CMK (cell line): ENCODE measurements at regions not wholly inside any gene's neighbourhood (a gene's known extent, or its start where the extent isn't known, plus 50 kb on each side); places are given as distances from the start of the nearest gene placed in this dataset.

Experiments
- DNase-seq: peaks from one replicate; pipeline ENCODE4 v3.0.0-alpha.2; 2010; ENCODE audit warnings: low read depth

DNA sequence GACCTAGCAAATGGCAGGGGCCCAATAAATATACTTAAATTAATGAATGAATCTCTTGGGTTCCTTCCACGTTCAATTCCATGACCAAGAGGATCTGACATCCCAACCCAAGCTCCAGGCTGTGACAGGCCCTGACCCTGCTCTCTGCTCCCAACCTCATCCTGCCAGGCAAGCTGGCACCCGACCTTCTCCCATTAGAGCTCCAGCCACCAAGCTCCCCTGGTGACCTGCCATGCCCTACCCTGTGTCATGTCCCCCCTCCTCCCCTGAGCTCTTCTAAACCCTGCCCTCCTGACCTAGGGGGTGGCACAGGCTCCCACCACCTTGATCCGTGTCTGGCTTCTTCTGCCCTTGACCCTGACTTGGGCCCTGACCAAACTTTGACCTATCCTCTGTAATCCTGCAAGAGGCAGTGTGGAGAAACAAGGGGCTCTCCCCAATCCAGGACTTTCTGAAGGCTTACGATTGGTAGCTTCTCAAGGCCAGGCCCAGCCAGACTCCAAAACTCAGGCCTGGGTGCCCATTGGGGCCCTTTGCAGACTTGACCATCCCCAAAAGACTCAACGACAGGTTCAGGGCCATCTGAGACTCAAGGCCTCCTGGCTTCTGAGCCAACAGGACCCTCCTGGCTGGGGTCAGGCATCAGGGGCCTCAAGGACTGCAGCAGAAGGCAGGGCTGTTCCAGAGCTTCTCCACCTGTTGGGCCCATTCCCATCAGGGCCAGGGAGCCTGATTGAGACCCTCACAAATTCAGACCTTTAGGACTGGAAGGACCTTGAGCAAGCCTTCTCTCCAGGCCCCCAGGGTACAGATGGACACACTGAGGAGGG lies 249.0 kb downstream of the PTPRU start:
- DNase-seq = no peak

DNA sequence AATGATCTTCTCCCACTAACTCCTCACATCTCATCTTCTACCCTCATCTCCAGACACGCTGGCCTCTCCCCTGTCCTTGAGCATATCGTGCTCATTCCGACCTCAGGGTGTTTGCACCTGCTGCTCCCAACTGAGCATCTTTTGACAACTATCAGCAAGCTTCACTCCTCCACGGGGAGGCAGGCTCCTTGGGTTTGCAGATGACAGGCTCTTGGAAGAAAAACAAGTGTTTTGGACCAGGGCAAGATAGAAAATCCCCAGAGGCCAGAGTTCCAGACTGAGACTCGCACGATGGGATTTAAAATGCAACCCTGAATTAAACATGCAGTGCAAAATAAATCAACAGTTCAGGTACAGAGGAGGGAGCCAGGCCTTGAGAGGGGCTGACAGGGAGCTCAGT lies 246.7 kb downstream of the PTPRU start:
- DNase-seq = no peak

DNA sequence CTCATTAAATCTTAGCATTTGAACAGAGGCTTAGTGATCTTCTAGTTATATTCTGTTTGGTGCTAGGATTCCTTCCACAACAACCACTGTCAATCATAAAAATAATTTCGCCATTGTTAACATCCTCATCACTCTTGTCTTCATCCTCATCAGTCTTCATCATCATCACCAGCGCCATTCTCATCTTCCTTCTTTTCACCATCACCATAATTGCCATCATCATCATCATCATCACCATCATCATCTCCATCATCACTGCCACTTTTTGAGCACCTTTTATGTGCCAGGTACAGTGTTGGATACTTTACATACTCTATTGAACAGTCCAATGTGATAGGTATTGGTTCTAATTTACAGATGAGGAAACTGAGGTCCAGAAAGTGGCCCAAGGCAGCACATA lies 245.7 kb downstream of the PTPRU start:
- DNase-seq = no peak

DNA sequence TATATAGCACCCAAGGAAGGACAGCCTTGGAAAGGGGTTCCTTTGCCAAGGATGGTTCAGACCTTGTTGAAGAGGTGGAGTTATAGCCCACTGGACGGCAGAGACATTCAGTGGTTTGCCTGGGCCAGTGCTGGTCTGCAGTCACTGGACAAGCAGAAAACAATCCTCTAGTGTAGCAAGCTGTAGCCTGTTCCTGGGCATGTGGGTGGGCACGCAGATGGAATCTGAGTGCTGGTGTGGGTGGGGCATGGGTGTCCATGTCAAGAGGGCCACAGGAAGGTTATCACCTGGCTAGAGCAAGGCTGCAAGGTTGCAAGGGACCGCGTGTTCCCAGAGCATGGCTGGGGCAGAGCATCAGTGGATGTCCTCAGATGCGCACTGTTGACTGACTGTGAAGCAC lies 244.7 kb downstream of the PTPRU start:
- DNase-seq = no peak

DNA sequence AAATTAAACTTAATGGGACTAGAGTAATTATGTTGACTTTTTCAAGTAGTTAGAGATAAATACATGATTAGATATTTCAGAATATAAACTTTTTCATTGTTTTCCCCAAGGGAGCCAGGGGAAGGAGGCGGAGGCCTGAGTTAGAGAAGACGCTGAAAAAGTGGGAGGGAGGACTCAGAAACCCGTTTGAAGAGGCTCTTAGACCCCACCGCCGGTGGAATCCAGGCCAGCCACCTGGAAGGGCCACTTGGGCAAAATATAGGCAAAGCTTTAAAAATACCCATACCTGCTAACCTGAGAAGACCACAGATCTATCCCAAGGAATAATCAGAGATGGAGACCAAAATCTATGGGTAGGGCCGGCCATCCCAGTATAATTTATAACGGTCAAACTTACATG lies 242.6 kb downstream of the PTPRU start:
- no peak for DNase-seq

DNA sequence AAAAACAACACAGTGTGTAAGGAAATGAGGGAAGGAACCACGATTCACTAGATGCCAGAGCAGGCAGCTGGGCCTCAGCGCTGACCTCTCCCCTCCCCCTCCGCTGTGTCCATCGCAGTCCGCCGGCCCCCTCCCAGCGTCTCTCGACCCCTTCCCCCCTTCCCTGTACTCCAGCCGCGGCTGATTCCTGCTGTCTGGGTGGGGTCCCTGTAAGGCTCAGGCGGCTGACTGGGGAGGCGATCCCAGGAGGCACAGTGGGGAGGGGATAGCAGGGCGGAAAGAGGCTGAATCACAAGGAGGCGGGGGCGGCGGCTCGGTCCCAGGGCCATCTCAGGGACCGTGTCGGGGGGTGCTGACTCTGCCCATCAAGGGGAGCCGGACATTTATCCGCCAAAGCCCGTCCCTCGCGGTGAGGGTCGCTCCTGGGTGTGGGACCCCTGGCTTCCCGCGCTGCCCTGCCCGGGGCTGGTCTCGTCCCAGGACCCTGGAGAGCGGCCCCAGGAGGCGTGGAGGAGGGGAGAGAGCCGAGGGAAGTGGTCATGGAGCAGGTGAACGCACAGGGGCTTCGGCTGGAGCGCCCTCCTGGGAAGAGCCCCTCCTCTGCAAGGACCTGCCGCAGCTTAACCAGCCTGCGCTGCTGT lies 241.9 kb downstream of the PTPRU start:
- DNase-seq = no peak

DNA sequence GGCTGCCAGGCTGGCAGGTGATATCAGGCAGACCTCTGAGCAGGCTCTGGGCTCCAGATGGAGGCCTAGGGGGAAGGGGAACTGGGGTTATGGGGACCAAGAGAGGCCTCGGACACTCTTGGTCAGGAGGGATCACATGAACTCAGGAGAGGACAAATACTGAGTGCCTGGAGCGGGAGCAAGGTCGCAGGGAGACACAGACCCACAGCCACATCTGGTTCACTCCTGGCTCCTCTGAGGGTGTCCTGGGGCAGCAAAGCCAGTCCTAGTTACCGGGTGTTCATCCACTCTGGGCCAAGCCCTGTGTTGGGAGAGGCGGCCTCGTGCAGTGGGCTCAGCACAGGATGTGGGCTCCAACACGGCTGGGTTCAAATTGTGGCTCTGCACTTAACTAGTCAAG lies 239.0 kb downstream of the PTPRU start:
- no peak for DNase-seq

DNA sequence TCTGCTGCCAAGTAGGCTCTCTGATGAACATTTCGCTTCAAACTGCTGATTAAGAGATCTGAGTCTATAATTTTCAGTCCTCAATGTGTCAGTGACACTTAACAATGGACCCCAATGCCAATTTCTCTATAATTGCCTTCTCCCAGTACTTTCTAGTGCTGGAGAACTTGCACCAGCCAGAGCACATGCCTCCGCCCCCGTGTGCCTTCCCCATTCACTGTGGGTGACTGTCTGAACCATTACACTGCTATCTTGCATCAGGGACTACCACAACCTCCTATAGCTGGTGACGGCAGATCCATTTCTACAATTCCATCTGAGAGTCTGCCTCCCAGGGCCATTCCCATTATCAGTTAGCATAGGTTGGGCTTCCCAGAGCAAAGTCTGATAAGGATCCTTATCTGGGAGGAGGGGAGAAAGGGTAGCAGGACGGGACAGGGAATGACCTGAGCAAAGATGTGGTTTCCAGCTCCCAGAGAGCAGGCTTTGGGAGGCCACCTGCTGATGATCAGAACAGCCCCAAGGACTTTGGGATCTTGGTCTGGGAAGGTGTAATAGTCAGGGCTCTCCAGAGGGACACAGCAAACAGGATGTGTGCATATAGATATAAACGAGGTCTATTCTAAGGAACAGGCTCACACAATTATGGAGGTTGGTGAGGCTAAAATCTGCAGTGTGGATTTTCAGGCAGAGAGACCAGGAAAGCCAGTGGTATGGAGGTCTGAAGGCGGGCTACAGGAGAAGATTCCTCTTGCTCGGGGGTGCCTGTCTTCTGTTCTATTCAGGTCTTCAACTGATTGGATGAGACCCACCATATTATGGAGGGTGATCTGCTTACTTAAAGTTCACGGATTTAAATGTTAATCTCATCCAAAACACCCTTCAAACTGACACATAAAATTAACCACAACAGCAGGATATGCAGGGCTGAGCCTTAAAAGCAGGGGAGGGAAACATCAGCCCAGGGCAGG lies 238.2 kb downstream of the PTPRU start:
- DNase-seq = no peak

DNA sequence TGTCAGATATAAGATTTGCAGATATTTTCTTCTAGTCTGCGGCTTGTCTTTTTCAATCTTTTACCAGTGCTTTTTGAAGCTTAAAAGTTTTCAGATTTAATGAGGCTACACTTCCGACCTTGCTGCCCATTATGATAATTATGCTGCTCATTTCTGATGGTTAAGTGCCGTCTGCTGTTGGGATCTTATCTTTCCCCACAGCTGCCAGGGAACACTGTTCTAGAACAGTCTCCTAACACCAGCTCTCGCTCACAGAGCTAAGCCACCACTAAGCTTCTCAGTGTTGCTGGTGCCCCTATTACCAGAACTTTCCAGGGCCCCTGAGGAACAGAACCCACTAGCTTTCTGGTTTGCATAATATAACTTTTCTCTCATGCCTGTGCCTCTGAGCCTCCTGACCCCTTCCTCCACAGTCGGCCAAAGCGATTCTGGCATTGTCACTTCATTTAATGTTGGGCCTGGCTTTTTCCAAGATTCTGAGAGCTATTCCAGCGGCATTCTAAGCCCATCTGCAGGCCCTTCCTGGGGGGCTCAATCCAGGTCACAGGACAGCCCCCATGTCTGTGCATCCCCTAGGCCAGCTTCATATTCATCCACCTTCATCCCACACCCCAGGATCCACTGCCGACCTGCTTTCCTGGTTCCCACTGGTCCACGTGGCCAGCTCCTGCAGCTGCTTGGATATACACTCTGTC lies 237.0 kb downstream of the PTPRU start:
- no peak for DNase-seq

DNA sequence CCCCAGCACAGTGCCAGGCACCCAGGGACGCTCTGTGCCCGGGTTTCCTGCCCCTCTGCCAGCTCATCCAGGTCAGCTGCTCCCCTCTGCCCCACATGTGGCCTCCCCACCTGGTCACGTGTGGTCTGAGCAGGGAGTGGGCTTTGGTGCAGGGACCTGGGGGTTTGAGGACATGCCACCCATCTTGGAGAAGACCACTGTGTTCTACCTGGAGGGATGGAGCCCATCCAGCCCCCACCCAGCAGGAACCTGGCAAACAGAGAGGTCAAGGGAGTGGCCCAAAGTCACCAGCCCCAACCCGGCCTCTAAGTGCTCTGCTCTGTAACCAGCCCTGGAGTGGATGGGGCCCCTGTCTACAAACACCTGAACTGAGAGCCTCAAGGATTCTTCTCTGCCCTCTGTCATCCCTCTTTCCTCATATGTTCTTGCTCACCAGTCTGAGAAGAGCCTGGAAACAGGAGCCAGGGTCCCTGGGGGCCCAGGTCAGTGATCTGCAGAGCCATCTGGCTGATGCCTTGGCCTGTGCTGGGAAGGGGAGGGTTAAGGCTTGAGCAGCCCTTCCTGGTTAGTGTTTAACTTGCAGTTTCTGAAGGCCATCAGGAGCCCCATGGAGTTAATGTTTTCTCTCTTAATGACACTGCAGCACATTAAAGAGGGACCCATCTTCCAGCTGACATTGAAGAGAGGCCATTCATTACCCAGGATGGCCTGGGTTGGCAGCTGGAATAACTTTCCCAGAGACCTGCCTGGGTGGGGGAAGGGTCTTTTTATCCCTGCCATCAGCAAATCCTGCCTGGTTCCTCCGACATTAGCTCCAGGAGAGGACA lies 235.4 kb downstream of the PTPRU start:
- no peak for DNase-seq

DNA sequence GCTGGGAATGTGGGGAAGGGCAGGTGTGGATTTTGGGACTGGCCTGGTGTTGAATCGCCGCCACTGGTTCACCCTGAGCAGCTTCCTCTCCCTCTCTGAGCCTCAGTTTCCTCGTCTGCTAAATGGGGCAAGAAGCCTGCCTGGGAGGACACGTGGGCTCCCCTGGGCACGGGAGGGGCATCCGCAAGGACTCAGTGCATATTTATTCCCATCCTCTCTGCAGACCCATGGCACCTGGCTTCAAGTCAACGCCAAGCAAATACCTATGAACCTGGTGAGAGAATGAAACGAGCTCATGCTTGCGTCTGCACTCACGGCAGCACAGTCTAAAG lies 234.4 kb downstream of the PTPRU start:
- no peak for DNase-seq

DNA sequence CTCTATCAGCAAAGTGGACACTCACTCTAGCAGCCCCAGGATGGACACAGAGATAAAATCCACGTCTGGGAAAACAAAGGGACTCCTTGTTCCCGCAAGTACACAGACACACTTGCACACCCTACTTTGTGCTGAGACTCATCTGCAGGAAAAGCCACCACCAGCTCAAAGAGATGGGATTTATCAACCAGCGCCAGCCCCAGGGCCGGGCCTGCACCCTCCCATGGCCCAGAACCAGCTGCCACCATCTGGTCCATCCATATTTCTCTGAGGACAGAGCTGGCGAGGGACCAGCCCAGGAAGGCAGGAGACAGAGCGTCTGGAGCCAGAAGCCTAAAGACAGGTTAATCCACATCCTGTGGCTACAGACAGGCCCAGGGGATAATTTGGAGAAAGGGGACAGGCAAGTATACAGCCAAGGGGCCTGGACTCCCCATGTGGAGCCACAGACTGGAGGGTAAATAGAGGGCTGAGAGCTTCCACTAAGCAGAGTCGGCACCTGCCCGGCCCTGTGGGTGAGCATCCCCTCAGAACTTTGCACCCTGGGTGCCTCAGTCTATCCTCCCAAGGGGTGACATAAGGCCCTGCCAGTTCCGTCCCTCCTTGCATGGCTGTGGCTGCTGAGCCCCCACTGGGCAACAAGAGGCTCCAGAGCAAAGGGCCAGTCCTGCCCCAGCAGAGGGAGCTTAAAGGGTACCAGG lies 233.9 kb downstream of the PTPRU start:
- no peak for DNase-seq

DNA sequence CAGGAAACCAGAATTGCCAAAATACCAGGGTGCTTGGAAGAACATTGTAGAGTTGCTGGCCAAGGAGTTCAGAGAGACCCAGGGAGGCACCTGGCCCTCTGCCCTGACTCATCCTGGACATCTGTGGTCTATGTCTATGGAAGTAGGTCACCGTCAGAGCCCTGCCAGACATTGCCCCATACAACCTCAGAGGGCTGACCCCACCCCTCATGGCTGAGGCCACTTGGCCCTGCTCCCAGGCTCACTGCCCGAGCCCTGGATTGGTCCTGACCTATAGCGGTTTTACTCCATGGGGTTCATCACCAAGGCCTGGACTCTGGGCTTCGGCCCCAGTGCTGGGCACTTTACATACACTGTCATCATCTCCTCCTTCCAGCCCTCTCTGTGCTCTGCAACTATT lies 233.1 kb downstream of the PTPRU start:
- no peak for DNase-seq

DNA sequence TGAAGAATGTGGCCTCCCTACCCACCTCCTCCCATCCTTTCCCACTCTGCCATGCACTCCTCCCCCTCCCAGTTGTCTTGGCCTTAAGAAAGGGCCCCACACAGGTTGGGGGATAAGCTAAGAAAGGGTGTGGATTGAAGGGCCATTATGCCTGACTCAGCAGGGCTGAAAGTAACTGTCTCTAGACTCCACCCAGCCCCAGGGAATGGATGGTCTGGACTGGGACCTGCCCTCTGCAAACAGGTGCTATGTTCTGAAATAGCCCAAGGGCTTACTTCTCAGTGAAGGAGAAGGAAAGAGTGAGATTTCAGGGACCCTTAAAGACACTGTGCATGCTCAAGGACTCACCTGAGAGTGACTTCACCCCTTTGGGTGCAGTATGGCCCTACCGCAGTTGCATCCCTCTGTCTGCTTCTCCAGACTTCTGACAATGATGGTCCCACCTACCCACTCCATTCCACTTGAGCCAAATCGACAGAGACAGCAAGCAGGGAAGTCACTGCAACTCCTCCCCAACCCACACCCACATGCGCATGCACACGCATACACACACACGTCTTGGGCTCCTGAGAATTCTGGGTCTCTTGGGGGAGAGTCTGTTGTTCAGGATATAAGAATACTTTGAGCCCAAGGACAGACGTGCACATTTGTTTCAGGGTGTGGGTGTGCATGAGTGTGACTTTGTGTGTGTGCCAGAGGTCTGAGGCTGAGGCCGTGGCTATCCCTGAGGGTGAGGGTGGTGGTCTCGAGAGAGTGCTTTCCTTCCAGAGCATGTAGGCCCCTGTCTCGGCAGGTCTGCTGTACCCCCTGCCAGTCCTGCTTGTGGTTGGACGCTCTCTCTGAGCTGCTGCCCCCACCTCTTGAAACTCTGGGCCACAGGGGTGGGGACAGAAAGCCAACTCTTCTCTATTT lies 231.9 kb downstream of the PTPRU start:
- DNase-seq = no peak

DNA sequence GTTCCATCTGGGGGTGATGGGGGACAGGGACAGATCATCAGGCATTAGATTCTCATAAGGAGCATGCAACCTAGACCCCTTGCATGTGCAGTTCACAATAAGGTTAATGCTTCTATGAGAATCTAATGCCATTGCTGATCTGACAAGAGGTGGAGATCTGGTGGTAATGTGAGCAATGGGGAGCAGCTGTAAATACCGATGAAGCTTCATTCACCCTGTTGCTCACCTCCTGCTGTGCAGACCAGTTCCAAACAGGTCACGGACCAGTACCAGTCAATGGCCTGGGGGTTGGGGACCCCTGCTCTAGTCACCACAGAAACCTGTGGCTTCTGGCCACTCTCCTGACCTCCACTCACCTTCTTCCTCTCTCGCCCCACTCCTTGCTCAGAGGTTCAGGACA lies 229.9 kb downstream of the PTPRU start:
- DNase-seq = no peak

DNA sequence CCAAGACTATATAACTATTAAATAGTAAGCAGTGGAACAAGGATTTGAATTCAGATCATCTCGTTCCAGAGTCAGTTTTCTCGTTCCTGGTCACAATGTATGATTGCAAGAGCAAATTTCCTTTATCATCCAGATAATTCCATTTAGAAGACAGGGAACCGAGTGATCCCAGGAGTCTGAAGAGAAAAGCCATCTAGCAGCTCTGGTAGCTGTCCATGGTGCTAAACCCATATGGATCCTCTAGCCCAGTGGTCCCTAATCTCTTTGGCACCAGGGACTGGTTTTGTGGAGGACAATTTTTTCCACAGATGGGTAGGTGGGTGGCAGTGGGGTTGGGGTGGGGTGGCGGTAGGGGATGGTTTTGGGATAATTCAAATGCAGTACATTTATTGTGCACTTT lies 229.4 kb downstream of the PTPRU start:
- no peak for DNase-seq

DNA sequence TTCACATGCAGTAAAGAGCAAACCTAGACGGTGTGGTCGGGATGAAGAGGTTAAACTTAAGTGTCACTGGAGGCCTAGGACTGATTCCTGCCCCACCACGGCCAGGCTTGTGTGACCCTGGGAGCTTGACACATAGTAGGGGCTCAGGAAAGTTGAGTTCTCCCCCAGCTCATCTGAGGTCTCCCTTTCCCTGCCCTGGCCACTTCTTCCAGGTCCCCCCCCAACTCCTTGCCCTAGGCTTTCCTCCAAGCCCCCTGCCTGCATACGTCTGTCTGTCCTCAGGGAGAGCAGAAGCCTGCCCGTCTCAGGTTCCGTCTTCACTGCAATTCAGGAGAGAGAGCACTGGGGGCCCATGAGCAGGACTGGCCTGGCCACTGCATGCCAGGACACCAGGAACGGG lies 225.8 kb downstream of the PTPRU start:
- DNase-seq = no peak

DNA sequence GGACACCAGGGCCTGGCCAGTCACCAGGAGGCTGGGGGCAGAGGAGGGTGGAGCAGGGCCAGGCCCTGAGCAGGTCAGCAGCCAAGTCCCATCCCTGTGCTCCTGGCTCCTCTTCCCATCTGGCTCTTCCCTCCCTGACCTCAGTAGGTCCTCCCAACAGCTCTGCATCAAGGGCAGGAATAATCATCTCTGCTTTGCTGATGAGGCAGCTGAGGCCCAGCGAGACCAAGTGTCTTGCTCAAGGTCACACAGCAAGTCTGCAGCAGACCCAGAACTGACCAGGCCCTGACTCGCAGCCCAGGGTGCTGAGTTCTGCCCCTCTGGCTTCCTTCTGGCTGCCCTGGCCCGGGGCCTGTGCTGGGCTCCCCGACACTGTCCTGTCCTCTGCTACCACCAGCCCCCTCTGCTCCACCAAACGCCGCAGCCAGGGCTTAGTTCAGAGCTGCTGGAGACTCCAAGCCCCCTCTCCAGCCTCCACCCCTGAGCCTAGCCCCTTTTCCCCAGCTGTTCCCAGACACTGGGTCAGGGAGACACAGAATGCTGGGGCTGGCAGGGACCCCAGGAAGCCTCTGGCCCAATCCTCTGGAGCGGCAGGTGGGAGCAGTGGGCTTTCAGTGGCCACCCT lies 224.9 kb downstream of the PTPRU start:
- no peak for DNase-seq

DNA sequence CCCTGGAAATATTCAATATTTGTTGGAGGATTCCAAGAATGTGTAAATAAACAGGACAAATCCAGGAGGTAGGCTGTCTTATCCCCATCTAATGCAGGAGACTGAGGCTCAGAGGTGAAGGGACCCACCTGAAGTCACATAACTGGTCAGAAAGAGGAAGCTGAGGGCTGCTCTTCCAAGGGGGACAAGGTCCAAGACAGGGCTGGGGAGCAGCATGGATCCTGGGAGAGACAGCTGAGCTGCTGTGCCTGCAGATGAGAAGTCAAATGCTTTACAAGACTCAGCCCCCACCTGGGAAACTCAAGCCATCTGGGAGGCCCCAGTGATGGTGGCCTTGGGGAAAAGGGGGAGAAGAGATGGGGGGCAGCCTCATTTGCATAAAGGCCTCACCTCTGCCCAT lies 224.4 kb downstream of the PTPRU start:
- DNase-seq = no peak
